ENCODE measurements at regions not wholly inside any gene's neighbourhood (a gene's known extent, or its start where the extent isn't known, plus 50 kb on each side); places are given as distances from the start of the nearest gene placed in this dataset.

- TF ChIP-seq CTCF (conservative IDR thresholded peaks at IDR 0.05; ENCODE audit: low read depth, low read length) = no peak
- TF ChIP-seq EZH2 (IDR thresholded peaks at IDR 0.05; ENCODE audit: borderline replicate concordance, low read depth, low read length, poor library complexity, severe bottlenecking) = no peak
Observed at GRCh38 chr2:51673628-51674027, 641.7 kb upstream of the NRXN1 start.
